ENCODE measurements at regions not wholly inside any gene's neighbourhood (a gene's known extent, or its start where the extent isn't known, plus 50 kb on each side); places are given as distances from the start of the nearest gene placed in this dataset.

DNA sequence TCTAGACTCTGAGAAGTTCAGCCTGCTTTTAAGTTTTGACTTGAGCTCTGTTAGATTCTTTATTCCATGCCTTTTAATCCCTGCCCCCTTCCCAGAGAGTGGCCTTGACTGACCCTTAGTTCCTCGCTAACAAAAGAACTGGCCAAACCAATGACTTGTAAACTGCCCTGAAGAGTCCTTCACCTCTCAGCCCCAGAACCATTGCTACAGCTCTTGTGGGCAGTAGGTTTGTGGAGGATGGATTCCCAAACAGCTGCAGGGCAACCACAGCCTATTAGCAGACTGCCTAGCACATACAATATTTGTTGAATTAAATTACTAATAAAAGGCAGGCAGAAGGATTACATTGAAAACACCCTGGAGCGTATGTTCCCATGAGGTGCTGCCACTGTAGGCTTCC is 163.9 kb downstream of the MAIP1 start:
- intact Hi-C loops (cut with micrococcal nuclease; ENCODE audit: unreplicated experiment) (no loop called here), in situ Hi-C loops (cut with HindIII; ENCODE audit: low pct_unique_long_range_greater_than_20kb, low sequenced_read_pairs) (no loop called here)
- TF ChIP-seq REST (IDR thresholded peaks at IDR 0.05; ENCODE audit: insufficient read depth in 1 of 2, low read depth in 2 of 2, low read length in 1 of 2) (no peak), TCF7L2 (IDR thresholded peaks at IDR 0.05; ENCODE audit: low read depth, low read length) (no peak), SIN3A (IDR thresholded peaks at IDR 0.05; ENCODE audit: borderline replicate concordance, insufficient read depth, low read depth, low read length) (no peak), POLR2AphosphoS5 (IDR thresholded peaks at IDR 0.05; ENCODE audit: low read depth, low read length) (no peak), CTCF (IDR thresholded peaks at IDR 0.05) (no peak)
- ChIA-PET CTCF (no interaction called here), POLR2A (no interaction called here)
- no TSS peak for BruUV-seq (replicated peaks)
- Histone ChIP-seq H3K27ac (ENCODE audit: low read length) (no peak overlapping the region), H3K9me3 (ENCODE audit: control insufficient read depth, insufficient read depth, low read depth, low read length) (no peaks in the 10 kb centered on the region), H3K27me3 (ENCODE audit: control insufficient read depth, insufficient read depth, low read length) (no peaks in the 10 kb centered on the region), H3K4me1 (ENCODE audit: control insufficient read depth, insufficient read depth, low read length) (no peaks in the 10 kb centered on the region), H3K36me3 (ENCODE audit: control insufficient read depth, insufficient read depth, low read length) (no peaks in the 10 kb centered on the region), H3K4me3 (ENCODE audit: low read depth in 2 of 2, low read length in 2 of 2) (no peak overlapping the region)
- DNase-seq (ENCODE audit: low read depth, low spot score): no peak
- no peak for ATAC-seq

DNA sequence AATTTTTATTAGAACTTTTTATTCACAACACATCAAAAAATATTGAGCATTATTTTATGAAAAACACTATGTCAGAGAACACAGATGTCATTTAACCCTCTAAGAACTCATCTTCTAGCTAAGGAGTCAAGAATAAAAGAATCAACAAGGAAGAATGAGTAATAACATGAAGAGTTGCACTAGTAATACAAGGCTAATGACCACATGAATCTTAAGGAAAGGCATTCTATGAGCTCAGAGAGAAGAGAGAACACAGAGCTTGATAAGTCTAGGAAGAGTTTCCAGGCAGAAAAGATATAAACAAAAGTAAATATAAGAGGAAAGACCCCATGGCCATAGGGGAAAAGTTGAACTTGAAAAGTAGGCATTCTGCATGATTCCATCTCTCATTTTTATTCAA is 166.5 kb downstream of the MAIP1 start:
- H3K4me1 ChIP-seq (ENCODE audit: control insufficient read depth, insufficient read depth, low read length): no peaks in the 10 kb centered on the region
- no peaks in the 10 kb centered on the region for H3K36me3 ChIP-seq (ENCODE audit: control insufficient read depth, insufficient read depth, low read length)
- H3K27me3 ChIP-seq (ENCODE audit: control insufficient read depth, insufficient read depth, low read length): no peaks in the 10 kb centered on the region
- intact Hi-C loops (cut with micrococcal nuclease; ENCODE audit: unreplicated experiment) (no loop called here), in situ Hi-C loops (cut with HindIII; ENCODE audit: low pct_unique_long_range_greater_than_20kb, low sequenced_read_pairs) (no loop called here)
- H3K27ac ChIP-seq (ENCODE audit: low read length): no peak overlapping the region
- ChIA-PET CTCF (no interaction called here), POLR2A (no interaction called here)
- ATAC-seq (no peak), DNase-seq (ENCODE audit: low read depth, low spot score) (no peak)
- TF ChIP-seq CTCF (IDR thresholded peaks at IDR 0.05) (no peak), POLR2AphosphoS5 (IDR thresholded peaks at IDR 0.05; ENCODE audit: low read depth, low read length) (no peak), TCF7L2 (IDR thresholded peaks at IDR 0.05; ENCODE audit: low read depth, low read length) (no peak), SIN3A (IDR thresholded peaks at IDR 0.05; ENCODE audit: borderline replicate concordance, insufficient read depth, low read depth, low read length) (no peak), REST (IDR thresholded peaks at IDR 0.05; ENCODE audit: insufficient read depth in 1 of 2, low read depth in 2 of 2, low read length in 1 of 2) (no peak)
- H3K9me3 ChIP-seq (ENCODE audit: control insufficient read depth, insufficient read depth, low read depth, low read length): no peaks in the 10 kb centered on the region
- no peak overlapping the region for H3K4me3 ChIP-seq (ENCODE audit: low read depth in 2 of 2, low read length in 2 of 2)
- no TSS peak for BruUV-seq (replicated peaks)
